Type B pancreatic cell (in vitro differentiated cells): ENCODE measurements at regions not wholly inside any gene's neighbourhood (a gene's known extent, or its start where the extent isn't known, plus 50 kb on each side); places are given as distances from the start of the nearest gene placed in this dataset.

Experiments
- DNase-seq: peaks from one replicate; pipeline ENCODE4 v3.0.0; 2021; ENCODE audit warnings: mixed read lengths; ENCODE audit not compliant: unreplicated experiment; ENCODE audit errors: extremely low spot score
- H3K27ac Mint-ChIP-seq: 2 replicates; pipeline ENCODE4 v1.8.0; 2021; ENCODE audit warnings: mild to moderate bottlenecking, mixed read lengths
- H3K27me3 Mint-ChIP-seq: 2 replicates; pipeline ENCODE4 v1.8.0; 2021; ENCODE audit warnings: mixed read lengths
- H3K36me3 Mint-ChIP-seq: 2 replicates; pipeline ENCODE4 v1.8.0; 2021; ENCODE audit warnings: mixed read lengths
- H3K4me1 Mint-ChIP-seq: one replicate; pipeline ENCODE4 v1.8.0; 2021; ENCODE audit warnings: mixed read lengths; ENCODE audit not compliant: unreplicated experiment
- H3K4me3 Mint-ChIP-seq: 2 replicates; pipeline ENCODE4 v1.8.0; 2021; ENCODE audit warnings: mild to moderate bottlenecking, mixed read lengths
- H3K9me3 Mint-ChIP-seq: 2 replicates; pipeline ENCODE4 v1.8.0; 2021; ENCODE audit warnings: mixed read lengths
- TF ChIP-seq, protein P1 (sequence below): fragments of 200-600 bp; sonication (generic); conservative IDR thresholded peaks from 2 replicates; pipeline ENCODE4 v1.5.0; 2021; ENCODE audit warnings: antibody characterized with exemption, mild to moderate bottlenecking

DNA sequence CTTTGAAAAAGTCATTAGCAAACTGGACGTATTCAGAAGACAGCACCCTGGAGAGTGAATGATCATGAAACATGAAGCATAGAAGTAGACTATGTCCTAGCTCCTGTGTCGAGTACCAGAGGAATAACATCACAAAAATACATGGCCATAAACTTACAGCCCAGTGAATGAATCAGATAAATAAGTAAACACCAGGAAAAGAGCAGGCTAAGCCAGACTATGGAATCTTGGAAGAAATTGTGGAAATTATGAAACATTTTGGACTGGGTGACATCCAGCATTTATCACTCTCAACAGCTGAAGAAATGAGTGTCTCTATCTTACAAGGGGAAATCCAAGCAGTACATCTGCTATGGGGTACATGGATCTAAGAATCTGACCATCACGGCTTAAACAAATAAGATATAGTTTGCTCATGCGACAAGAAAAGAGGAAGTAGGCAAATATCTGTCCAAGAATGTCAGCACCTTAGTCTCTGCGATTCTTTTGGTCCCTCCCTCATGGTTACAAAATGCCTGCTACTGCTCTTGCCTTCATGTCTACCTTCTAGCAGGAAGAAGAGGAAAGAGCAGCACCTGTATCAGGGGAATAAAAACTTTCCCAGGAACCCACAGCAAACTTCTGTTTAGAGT lies 481.5 kb downstream of the BCOR start:
- H3K27ac Mint-ChIP-seq: no peak overlapping the region
- H3K9me3 Mint-ChIP-seq: peaks cover 11% of the 10 kb centered on the region
- DNase-seq: no peak
- no peaks in the 10 kb centered on the region for H3K36me3 Mint-ChIP-seq
- H3K4me3 Mint-ChIP-seq: no peak overlapping the region
- TF ChIP-seq, protein P1, sequence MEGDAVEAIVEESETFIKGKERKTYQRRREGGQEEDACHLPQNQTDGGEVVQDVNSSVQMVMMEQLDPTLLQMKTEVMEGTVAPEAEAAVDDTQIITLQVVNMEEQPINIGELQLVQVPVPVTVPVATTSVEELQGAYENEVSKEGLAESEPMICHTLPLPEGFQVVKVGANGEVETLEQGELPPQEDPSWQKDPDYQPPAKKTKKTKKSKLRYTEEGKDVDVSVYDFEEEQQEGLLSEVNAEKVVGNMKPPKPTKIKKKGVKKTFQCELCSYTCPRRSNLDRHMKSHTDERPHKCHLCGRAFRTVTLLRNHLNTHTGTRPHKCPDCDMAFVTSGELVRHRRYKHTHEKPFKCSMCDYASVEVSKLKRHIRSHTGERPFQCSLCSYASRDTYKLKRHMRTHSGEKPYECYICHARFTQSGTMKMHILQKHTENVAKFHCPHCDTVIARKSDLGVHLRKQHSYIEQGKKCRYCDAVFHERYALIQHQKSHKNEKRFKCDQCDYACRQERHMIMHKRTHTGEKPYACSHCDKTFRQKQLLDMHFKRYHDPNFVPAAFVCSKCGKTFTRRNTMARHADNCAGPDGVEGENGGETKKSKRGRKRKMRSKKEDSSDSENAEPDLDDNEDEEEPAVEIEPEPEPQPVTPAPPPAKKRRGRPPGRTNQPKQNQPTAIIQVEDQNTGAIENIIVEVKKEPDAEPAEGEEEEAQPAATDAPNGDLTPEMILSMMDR: no peak
- peaks cover 14% of the 10 kb centered on the region for H3K27me3 Mint-ChIP-seq
- peaks cover 18% of the 10 kb centered on the region for H3K4me1 Mint-ChIP-seq

DNA sequence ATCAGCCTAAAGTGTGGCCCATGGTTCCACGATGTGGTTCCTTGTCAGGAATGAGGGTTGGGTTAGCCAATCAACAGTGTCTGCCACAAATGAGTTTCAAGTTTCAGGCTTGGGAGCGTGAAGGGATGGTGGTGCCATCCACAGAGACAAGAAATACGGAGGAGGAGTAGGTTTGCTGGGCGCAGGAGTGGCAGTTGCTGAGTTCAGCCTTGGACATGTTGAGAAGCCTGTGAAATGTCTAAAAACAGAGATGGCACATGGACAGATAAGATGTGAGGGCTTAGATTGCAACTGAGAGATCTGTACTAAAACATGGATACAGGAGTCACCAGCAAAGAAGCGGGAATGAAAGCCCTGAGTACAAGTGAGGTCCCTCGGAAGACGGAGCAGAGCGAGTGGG lies 481.0 kb downstream of the BCOR start:
- TF ChIP-seq, protein P1: no peak
- H3K4me1 Mint-ChIP-seq: peaks cover 18% of the 10 kb centered on the region
- H3K27me3 Mint-ChIP-seq: peaks cover 14% of the 10 kb centered on the region
- H3K27ac Mint-ChIP-seq: peak overlapping the region; percentile 41
- no peaks in the 10 kb centered on the region for H3K36me3 Mint-ChIP-seq
- no peak for DNase-seq
- H3K4me3 Mint-ChIP-seq: no peak overlapping the region
- H3K9me3 Mint-ChIP-seq: peaks cover 15% of the 10 kb centered on the region

DNA sequence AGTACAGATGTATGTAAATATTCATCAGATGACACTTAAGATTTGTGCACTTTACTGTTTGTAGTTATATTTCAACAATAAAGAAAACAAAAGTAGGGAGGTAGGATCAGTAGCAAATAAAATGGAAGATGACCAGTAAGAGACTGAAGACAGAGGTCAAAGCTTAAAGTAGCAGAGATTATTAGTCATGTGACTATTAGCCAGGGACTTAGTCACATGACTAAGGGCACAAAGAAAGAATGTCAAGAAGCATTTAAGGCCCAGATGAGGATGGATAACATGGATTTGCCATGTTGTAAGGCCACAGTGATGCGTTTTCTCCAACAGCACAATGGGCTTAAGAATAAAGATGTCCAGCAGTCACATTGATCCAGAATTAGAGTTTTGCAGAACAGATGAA lies 479.6 kb downstream of the BCOR start:
- peaks cover 13% of the 10 kb centered on the region for H3K4me1 Mint-ChIP-seq
- H3K27me3 Mint-ChIP-seq: peaks cover 14% of the 10 kb centered on the region
- peaks cover 18% of the 10 kb centered on the region for H3K9me3 Mint-ChIP-seq

DNA sequence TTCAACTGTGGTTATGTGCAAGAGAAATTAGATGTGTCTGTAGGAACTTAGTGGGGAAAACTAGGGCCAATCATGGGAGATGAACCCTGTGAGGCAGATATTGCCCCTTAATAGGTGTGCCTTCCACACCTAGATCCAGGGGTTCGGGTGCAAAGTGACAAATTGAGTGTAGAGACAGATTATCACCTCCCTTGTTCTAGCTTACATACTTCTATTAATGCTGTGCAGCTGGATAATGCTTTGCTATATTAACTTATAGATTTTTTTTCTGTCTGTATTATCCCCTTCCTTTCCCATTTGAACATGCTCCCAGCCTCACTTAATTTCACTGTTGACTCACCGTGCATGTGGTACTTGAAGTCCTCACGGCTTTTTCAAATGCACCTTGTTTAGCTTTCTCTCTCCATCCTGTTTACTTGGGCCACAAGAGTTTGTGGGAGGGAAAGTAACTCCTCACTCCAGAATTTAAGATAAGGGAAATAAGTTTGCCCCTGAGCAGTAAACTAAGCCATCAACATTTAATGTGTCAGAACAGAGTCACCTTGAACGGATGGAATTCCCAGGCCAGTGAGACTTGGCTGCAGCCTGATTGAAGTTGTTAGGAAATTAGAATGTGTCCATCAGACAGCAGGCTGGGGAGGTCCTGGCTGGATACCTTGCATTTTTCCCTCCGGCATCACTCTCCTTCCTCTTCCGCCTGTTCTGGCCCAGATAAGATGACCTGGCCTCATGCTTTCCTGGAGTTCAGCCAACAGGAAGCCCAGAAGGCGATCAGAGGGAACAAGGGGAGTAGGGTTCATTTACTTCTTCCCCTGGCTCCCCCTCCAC lies 478.4 kb downstream of the BCOR start:
- Mint-ChIP-seq H3K4me1 (peaks cover 8% of the 10 kb centered on the region), H3K9me3 (peaks cover 18% of the 10 kb centered on the region), H3K27me3 (peaks cover 5% of the 10 kb centered on the region), H3K27ac (no peak overlapping the region), H3K36me3 (no peaks in the 10 kb centered on the region), H3K4me3 (no peak overlapping the region)
- no peak for DNase-seq
- TF ChIP-seq, protein P1: no peak

More for the DNA sequence above, 479.6 kb downstream of the BCOR start:
- no peak for DNase-seq
- TF ChIP-seq, protein P1: no peak
- no peak overlapping the region for H3K27ac Mint-ChIP-seq
- H3K4me3 Mint-ChIP-seq: no peak overlapping the region
- H3K36me3 Mint-ChIP-seq: no peaks in the 10 kb centered on the region

DNA sequence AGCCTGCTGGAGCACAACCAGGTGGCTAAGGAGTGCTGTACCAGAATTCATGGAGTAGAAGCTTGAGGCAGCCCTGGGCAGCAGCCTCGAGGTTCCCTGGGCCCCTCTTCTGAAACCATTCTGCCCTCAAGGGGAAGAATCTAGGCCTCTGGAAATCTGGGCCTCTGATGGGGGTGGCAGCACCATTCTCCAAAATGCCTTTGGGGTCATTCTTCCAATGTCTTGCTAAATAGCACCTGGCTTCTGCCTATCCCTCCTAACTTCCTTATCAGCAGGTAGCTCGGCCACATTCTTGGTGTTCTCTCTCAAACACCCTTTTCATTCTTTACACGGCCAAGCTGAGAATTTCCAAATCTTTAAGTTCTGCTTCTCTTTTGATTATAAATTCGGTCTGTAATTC lies 473.6 kb downstream of the BCOR start:
- Mint-ChIP-seq H3K9me3 (peaks cover 7% of the 10 kb centered on the region), H3K4me1 (no peaks in the 10 kb centered on the region), H3K4me3 (no peak overlapping the region), H3K27me3 (no peaks in the 10 kb centered on the region), H3K36me3 (no peaks in the 10 kb centered on the region), H3K27ac (no peak overlapping the region)
- TF ChIP-seq, protein P1: no peak
- DNase-seq: no peak
